GM23248 (cell line): ENCODE measurements at regions not wholly inside any gene's neighbourhood (a gene's known extent, or its start where the extent isn't known, plus 50 kb on each side); places are given as distances from the start of the nearest gene placed in this dataset.

Source experiments
- EZH2 ChIP-seq: fragments of 200-600 bp; sonication (generic); IDR thresholded peaks from 2 replicates; pipeline ENCODE4 v1.6.1; 2018; ENCODE audit warnings: antibody characterized with exemption, mild to moderate bottlenecking; ENCODE audit not compliant: insufficient read depth, poor library complexity, severe bottlenecking
- EZH2phosphoT487 ChIP-seq: fragments of 200-600 bp; sonication (generic); IDR thresholded peaks from 2 replicates; pipeline ENCODE4 v1.6.1; 2018; ENCODE audit warnings: antibody characterized with exemption, moderate library complexity, mild to moderate bottlenecking, low read depth; ENCODE audit not compliant: insufficient read depth

- TF ChIP-seq EZH2, result no peak
- TF ChIP-seq EZH2phosphoT487, result no peak
These were observed 192.0 kb upstream of the POM121L12 start for GRCh38 chr7:52843436-52843835.
